Tongue (tissue), 1 donor: ENCODE measurements at regions not wholly inside any gene's neighbourhood (a gene's known extent, or its start where the extent isn't known, plus 50 kb on each side); places are given as distances from the start of the nearest gene placed in this dataset. TPM values are rescaled to one million over a fixed set of nuclear protein-coding genes. Genes with fewer than 3 reads are reported as not detected.

ENCODE experiments used
- small RNA-seq: library from RNA; depleted of rRNA; stranded (forward); fragments of <200 nt; gene quantifications from one replicate; pipeline ENCODE3, GENCODE V24; 2014; ENCODE audit warnings: low replicate concordance

Small RNA genes in the stretch of these regions (small RNA-seq; reads per million reads assigned to genes)
- gene RNU6-505P: not detected
